A549 (cell line): ENCODE measurements at regions not wholly inside any gene's neighbourhood (a gene's known extent, or its start where the extent isn't known, plus 50 kb on each side); places are given as distances from the start of the nearest gene placed in this dataset.

ENCODE experiments used
- ATAC-seq, 2 experiments: fragments of 200-7000 bp in 1 of 2; fragments of >200 bp in 1 of 2; cut with Nextera tagmentation in 1 of 2; cut with Tn5 transposase in 1 of 2; 3 replicates each; pipeline versions ENCODE4 v1.8.0 to v1.9.1; 2018 to 2020; ENCODE audit warnings: mild to moderate bottlenecking in 1 of 2, moderate library complexity in 1 of 2
- CTCF ChIA-PET: fragments of 300-600 bp; sonication (Branson Sonifier 250); formaldehyde crosslinking; extraction: SDS; loops from one replicate; lab custom pipeline; 2021; ENCODE audit warnings: antibody characterized with exemption, inconsistent platforms; lab: Yijun Ruan, JAX
- POLR2A ChIA-PET: fragments of 350-600 bp; formaldehyde crosslinking; extraction: SDS; loops from one replicate; lab custom pipeline; 2021; ENCODE audit warnings: antibody characterized with exemption, inconsistent platforms; lab: Yijun Ruan, JAX
- DNase-seq, 2 experiments: peaks; one replicate each; pipeline versions ENCODE4 v3.0.0 to v3.0.0-alpha.2; 2011 to 2016; ENCODE audit warnings: low read depth in 1 of 2, low spot score in 1 of 2
- FAIRE-seq: peaks from 2 replicates; lab custom pipeline; 2011; peaks lifted over from hg19 to GRCh38; lab: Jason Lieb, UNC
- H3K27ac ChIP-seq, 2 experiments: fragments of >200 bp; sonication (Bioruptor Twin); formaldehyde crosslinking; 3 replicates each; pipeline ENCODE4 v1.5.1; 2016 to 2017
- H3K4me1 ChIP-seq: fragments of >200 bp; sonication (Bioruptor Twin); formaldehyde crosslinking; 3 replicates; pipeline ENCODE4 v1.6.1; 2016
- H3K4me2 ChIP-seq: fragments of >200 bp; sonication (Bioruptor Twin); formaldehyde crosslinking; 3 replicates; pipeline ENCODE4 v1.6.1; 2016
- H3K4me3 ChIP-seq: fragments of >200 bp; sonication (Bioruptor Twin); formaldehyde crosslinking; 3 replicates; pipeline ENCODE4 v1.5.1; 2016
- H3K9me3 ChIP-seq: fragments of >200 bp; sonication (Bioruptor Twin); formaldehyde crosslinking; 3 replicates; pipeline ENCODE4 v1.6.1; 2016
- CEBPB ChIP-seq, 2 experiments: fragments of >200 bp in 1 of 2; sonication (Bioruptor Twin) in 1 of 2; formaldehyde crosslinking in 1 of 2; IDR thresholded peaks; 2 replicates each; pipeline ENCODE4 v1.6.1; 2012 to 2016
- CHD2 ChIP-seq: fragments of 150-350 bp; IDR thresholded peaks from 2 replicates; pipeline ENCODE4 v1.6.1; 2014; ENCODE audit warnings: low read length; ENCODE audit not compliant: partially characterized antibody
- EHF ChIP-seq: fragments of 250-450 bp; sonication (Bioruptor Pico); IDR thresholded peaks from 2 replicates; pipeline ENCODE4 v1.5.0; 2020; ENCODE audit warnings: mild to moderate bottlenecking
- EHMT2 ChIP-seq: fragments of 200-600 bp; sonication (generic); IDR thresholded peaks from 2 replicates; pipeline ENCODE4 v1.6.1; 2016; ENCODE audit warnings: antibody characterized with exemption, low read depth, mild to moderate bottlenecking, moderate library complexity
- EP300 ChIP-seq, 2 experiments: fragments of >200 bp; sonication (Bioruptor Twin); formaldehyde crosslinking; IDR thresholded peaks; 2 replicates in 1 of 2; 3 replicates in 1 of 2; pipeline ENCODE4 v1.6.1; 2016 to 2017
- FOSB ChIP-seq: fragments of 250-450 bp; sonication (Bioruptor Pico); IDR thresholded peaks from 2 replicates; pipeline ENCODE4 v1.5.0; 2020; ENCODE audit warnings: mild to moderate bottlenecking, moderate library complexity
- FOSL2 ChIP-seq, 2 experiments: fragments of 450-650 bp in 1 of 2; fragments of >200 bp in 1 of 2; sonication (Bioruptor Twin) in 1 of 2; formaldehyde crosslinking; IDR thresholded peaks; 2 replicates each; pipeline versions ENCODE4 v1.5.0 to v1.6.1; 2016 to 2020; ENCODE audit warnings: mild to moderate bottlenecking in 1 of 2, moderate library complexity in 1 of 2
- GATA3 ChIP-seq: IDR thresholded peaks from 2 replicates; pipeline ENCODE4 v1.6.1; 2012; ENCODE audit warnings: borderline replicate concordance
- HOXB13 ChIP-seq: fragments of 250-450 bp; sonication (Bioruptor Pico); IDR thresholded peaks from 2 replicates; pipeline ENCODE4 v1.5.0; 2020; ENCODE audit warnings: low read depth, mild to moderate bottlenecking, moderate library complexity
- JUN ChIP-seq, 2 experiments: fragments of >200 bp; sonication (Bioruptor Twin); formaldehyde crosslinking; IDR thresholded peaks; 2 replicates in 1 of 2; 3 replicates in 1 of 2; pipeline ENCODE4 v1.6.1; 2016 to 2017
- MAZ ChIP-seq: fragments of 150-350 bp; IDR thresholded peaks from 2 replicates; pipeline ENCODE4 v1.6.1; 2014; ENCODE audit warnings: antibody characterized with exemption, low read depth, low read length, borderline replicate concordance
- MYC ChIP-seq: IDR thresholded peaks from 2 replicates; pipeline ENCODE4 v1.6.1; 2012; ENCODE audit warnings: mild to moderate bottlenecking, inconsistent platforms, low read length, improper control_type of control experiment, borderline replicate concordance
- NPAS2 ChIP-seq: fragments of 250-450 bp; sonication (Bioruptor Pico); IDR thresholded peaks from 2 replicates; pipeline ENCODE4 v1.8.0; 2022; ENCODE audit warnings: mild to moderate bottlenecking, moderate library complexity, borderline replicate concordance
- NR3C1 ChIP-seq: fragments of >200 bp; sonication (Bioruptor Twin); formaldehyde crosslinking; IDR thresholded peaks from 3 replicates; pipeline ENCODE4 v1.6.1; 2017
- POLR2A ChIP-seq: IDR thresholded peaks from 2 replicates; pipeline ENCODE4 v1.6.1; 2012; ENCODE audit warnings: mild to moderate bottlenecking, low read length
- RARB ChIP-seq: fragments of 250-450 bp; sonication (Bioruptor Pico); IDR thresholded peaks from 2 replicates; pipeline ENCODE4 v1.8.0; 2021; ENCODE audit warnings: mild to moderate bottlenecking, moderate library complexity
- RFX5 ChIP-seq: fragments of 450-650 bp; IDR thresholded peaks from 2 replicates; pipeline ENCODE4 v1.7.1; 2014; ENCODE audit warnings: antibody characterized with exemption, mild to moderate bottlenecking, moderate library complexity
- TP53 ChIP-seq: fragments of 250-450 bp; sonication (Bioruptor Pico); IDR thresholded peaks from 2 replicates; pipeline ENCODE4 v1.5.0; 2021; ENCODE audit warnings: mild to moderate bottlenecking, moderate library complexity
- ZNF302 ChIP-seq: fragments of 250-450 bp; sonication (Bioruptor Pico); IDR thresholded peaks from 2 replicates; pipeline ENCODE4 v1.9.0; 2021; ENCODE audit warnings: inconsistent platforms, mild to moderate bottlenecking, moderate library complexity
- ZSCAN20 ChIP-seq: fragments of 250-450 bp; sonication (Bioruptor Pico); IDR thresholded peaks from 2 replicates; pipeline ENCODE4 v1.8.0; 2022; ENCODE audit warnings: mild to moderate bottlenecking, moderate library complexity
- WGBS: methylation state at CpG from one replicate; pipeline ENCODE4 v1.1.6; 2017; ENCODE audit errors: missing lambda C conversion rate; 5-methylcytosine and 5-hydroxymethylcytosine counted together
- TF ChIP-seq, protein P1 (sequence below): fragments of 200-600 bp; sonication (generic); IDR thresholded peaks from 2 replicates; pipeline ENCODE4 v1.6.1; 2016; ENCODE audit warnings: antibody characterized with exemption, mild to moderate bottlenecking, moderate library complexity
- TF ChIP-seq, protein P2 (sequence below): IDR thresholded peaks from 2 replicates; pipeline ENCODE4 v1.6.1; 2012; ENCODE audit warnings: low read depth, borderline replicate concordance
- TF ChIP-seq, protein P3 (sequence below): fragments of >200 bp; sonication (Bioruptor Twin); formaldehyde crosslinking; IDR thresholded peaks from 3 replicates; pipeline ENCODE4 v1.5.1; 2016

DNA sequence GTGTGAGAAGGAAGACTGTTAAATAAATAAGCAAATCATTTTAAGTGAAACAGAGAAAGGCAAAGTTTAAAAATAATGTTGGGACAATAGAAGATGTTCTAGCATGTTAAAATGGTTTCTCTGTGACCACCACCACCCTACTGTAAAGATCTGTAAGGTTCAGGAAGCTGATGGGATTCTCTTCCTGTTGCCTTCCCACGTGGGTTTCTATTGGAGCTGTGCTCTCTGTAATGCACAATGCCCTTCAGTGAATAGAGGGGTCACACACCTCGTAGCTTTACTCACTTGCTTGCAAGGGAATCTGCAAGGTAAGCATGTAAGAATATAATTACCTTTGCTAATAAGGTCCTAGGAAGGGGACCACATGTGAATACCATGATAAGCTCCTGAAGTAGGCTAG is 170.5 kb downstream of the CASP12 start:
- 0% methylated on average over 2 of the region's 2 CpGs for WGBS
- TF ChIP-seq NPAS2 (CRISPR knock-in tag), result no peak
- no peak for TF ChIP-seq CEBPB (IDR thresholded peaks at IDR 0.05)
- TF ChIP-seq ZNF302 (CRISPR knock-in tag), result no peak
- TF ChIP-seq MYC, result no peak
- no peak for TF ChIP-seq ZSCAN20
- no peak for TF ChIP-seq EHMT2
- TF ChIP-seq JUN (IDR thresholded peaks at IDR 0.05), result no peak
- no peak for TF ChIP-seq CHD2
- TF ChIP-seq EHF (CRISPR knock-in tag), result no peak
- ChIA-PET CTCF (no interaction called here), POLR2A (no interaction called here)
- no peak for FAIRE-seq
- ATAC-seq, result no peak
- Histone ChIP-seq H3K9me3 (no peaks in the 10 kb centered on the region), H3K4me1 (no peaks in the 10 kb centered on the region), H3K27ac (no peak overlapping the region), H3K4me2 (no peak overlapping the region), H3K4me3 (no peak overlapping the region)
- no peak for DNase-seq

DNA sequence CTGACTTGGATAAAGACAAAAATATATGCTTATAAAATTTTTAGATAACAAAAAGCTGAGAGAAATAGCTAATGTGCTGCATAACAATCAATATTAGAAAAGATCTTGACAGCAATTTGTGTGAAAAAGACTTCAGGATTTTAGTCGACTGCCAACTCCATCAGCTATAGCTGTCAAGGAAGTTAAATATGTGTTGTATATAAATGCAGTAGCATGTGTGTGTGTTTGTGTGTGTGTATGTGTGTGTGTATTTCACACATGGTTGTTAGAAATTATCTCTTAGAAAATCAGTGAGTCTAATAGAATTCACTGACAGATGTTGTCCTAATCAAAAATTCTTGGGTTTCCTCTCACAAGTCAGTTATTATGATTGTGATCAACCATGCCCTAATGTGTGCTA is 171.2 kb downstream of the CASP12 start:
- Histone ChIP-seq H3K9me3 (no peaks in the 10 kb centered on the region), H3K4me2 (no peak overlapping the region), H3K4me3 (no peak overlapping the region), H3K27ac (no peak overlapping the region), H3K4me1 (no peaks in the 10 kb centered on the region)
- ATAC-seq (no peak), DNase-seq (no peak), FAIRE-seq (no peak)
- ChIA-PET CTCF (no interaction called here), POLR2A (no interaction called here)
- 81% methylated on average over 1 of the region's 1 CpG for WGBS
- no peak for TF ChIP-seq FOSB (CRISPR knock-in tag)
- no peak for TF ChIP-seq TP53 (CRISPR knock-in tag)
- no peak for TF ChIP-seq RFX5
- TF ChIP-seq, protein P1, sequence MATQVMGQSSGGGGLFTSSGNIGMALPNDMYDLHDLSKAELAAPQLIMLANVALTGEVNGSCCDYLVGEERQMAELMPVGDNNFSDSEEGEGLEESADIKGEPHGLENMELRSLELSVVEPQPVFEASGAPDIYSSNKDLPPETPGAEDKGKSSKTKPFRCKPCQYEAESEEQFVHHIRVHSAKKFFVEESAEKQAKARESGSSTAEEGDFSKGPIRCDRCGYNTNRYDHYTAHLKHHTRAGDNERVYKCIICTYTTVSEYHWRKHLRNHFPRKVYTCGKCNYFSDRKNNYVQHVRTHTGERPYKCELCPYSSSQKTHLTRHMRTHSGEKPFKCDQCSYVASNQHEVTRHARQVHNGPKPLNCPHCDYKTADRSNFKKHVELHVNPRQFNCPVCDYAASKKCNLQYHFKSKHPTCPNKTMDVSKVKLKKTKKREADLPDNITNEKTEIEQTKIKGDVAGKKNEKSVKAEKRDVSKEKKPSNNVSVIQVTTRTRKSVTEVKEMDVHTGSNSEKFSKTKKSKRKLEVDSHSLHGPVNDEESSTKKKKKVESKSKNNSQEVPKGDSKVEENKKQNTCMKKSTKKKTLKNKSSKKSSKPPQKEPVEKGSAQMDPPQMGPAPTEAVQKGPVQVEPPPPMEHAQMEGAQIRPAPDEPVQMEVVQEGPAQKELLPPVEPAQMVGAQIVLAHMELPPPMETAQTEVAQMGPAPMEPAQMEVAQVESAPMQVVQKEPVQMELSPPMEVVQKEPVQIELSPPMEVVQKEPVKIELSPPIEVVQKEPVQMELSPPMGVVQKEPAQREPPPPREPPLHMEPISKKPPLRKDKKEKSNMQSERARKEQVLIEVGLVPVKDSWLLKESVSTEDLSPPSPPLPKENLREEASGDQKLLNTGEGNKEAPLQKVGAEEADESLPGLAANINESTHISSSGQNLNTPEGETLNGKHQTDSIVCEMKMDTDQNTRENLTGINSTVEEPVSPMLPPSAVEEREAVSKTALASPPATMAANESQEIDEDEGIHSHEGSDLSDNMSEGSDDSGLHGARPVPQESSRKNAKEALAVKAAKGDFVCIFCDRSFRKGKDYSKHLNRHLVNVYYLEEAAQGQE, result no peak
- TF ChIP-seq EP300 (IDR thresholded peaks at IDR 0.05), result no peak
- TF ChIP-seq MYC, result no peak

DNA sequence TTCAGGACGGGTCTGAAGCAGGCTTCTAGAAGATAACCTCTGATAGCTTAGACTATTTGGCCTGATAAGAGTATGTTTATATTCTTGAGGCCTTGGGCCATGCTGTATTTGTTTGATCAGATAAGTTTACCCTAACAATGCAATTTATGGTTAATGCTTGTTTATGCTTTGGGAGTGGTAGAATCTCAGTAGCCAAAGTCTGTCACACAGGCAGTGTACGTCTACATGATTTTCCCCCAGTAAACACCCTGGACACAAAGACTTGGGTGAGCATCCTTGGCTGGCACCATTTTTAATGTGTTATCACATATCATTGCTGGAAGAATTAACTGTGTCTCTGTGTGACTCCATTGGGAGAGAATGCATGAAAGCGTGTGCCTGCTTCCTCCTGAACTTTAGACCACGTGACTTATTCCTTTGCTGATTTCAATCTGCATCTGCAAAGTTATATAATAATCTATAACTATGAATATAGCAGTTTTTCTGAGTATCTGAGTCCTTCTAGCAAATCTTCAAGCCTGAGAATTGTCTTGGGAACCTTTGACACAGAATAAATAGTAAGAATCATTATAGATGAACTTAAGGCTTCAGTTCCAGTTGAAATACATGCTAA is 172.4 kb downstream of the CASP12 start:
- H3K4me3 ChIP-seq, result no peak overlapping the region
- CTCF ChIA-PET, result no interaction called here
- DNase-seq (no peak), ATAC-seq (no peak)
- POLR2A ChIA-PET, result no interaction called here
- no peak overlapping the region for H3K4me2 ChIP-seq
- no peaks in the 10 kb centered on the region for H3K4me1 ChIP-seq
- 27% methylated on average over 4 of the region's 4 CpGs for WGBS
- no peak for TF ChIP-seq GATA3
- TF ChIP-seq, protein P2, sequence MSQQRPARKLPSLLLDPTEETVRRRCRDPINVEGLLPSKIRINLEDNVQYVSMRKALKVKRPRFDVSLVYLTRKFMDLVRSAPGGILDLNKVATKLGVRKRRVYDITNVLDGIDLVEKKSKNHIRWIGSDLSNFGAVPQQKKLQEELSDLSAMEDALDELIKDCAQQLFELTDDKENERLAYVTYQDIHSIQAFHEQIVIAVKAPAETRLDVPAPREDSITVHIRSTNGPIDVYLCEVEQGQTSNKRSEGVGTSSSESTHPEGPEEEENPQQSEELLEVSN, result no peak
- TF ChIP-seq HOXB13 (CRISPR knock-in tag), result no peak
- TF ChIP-seq ZSCAN20, result no peak
- no peak for TF ChIP-seq FOSL2 (IDR thresholded peaks at IDR 0.05)
- TF ChIP-seq FOSL2 (CRISPR knock-in tag; IDR thresholded peaks at IDR 0.05), result no peak
- TF ChIP-seq RARB (CRISPR knock-in tag), result no peak
- TF ChIP-seq ZNF302 (CRISPR knock-in tag), result no peak
- TF ChIP-seq MAZ, result no peak
- TF ChIP-seq RFX5, result no peak
- TF ChIP-seq JUN (IDR thresholded peaks at IDR 0.05), result no peak
- TF ChIP-seq MYC, result no peak
- TF ChIP-seq POLR2A, result no peak
- TF ChIP-seq, protein P3, sequence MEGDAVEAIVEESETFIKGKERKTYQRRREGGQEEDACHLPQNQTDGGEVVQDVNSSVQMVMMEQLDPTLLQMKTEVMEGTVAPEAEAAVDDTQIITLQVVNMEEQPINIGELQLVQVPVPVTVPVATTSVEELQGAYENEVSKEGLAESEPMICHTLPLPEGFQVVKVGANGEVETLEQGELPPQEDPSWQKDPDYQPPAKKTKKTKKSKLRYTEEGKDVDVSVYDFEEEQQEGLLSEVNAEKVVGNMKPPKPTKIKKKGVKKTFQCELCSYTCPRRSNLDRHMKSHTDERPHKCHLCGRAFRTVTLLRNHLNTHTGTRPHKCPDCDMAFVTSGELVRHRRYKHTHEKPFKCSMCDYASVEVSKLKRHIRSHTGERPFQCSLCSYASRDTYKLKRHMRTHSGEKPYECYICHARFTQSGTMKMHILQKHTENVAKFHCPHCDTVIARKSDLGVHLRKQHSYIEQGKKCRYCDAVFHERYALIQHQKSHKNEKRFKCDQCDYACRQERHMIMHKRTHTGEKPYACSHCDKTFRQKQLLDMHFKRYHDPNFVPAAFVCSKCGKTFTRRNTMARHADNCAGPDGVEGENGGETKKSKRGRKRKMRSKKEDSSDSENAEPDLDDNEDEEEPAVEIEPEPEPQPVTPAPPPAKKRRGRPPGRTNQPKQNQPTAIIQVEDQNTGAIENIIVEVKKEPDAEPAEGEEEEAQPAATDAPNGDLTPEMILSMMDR, result no peak
- no peak for TF ChIP-seq NR3C1
- TF ChIP-seq, all 56 proteins: peak for 0
- FAIRE-seq, result no peak
- H3K9me3 ChIP-seq, result no peaks in the 10 kb centered on the region
- H3K27ac ChIP-seq, result no peak overlapping the region
